Cardiac muscle cell (in vitro differentiated cells and primary cell): ENCODE measurements at regions not wholly inside any gene's neighbourhood (a gene's known extent, or its start where the extent isn't known, plus 50 kb on each side); places are given as distances from the start of the nearest gene placed in this dataset.

Source experiments
- DNase-seq, 2 donors: peaks; one replicate each; pipeline versions ENCODE4 v3.0.0 to v3.0.0-alpha.2; 2010 to 2017; ENCODE audit warnings: low read depth in 1 of 2, low spot score in 1 of 2
- H3K27ac ChIP-seq: fragments of 200-600 bp; sonication (generic); 2 replicates; pipeline ENCODE4 v1.5.1; 2016
- H3K27me3 ChIP-seq: fragments of 200-600 bp; sonication (generic); 2 replicates; pipeline ENCODE4 v1.6.0; 2016; ENCODE audit warnings: control low read depth
- H3K36me3 ChIP-seq: fragments of 200-600 bp; sonication (generic); 2 replicates; pipeline ENCODE4 v1.5.1; 2016; ENCODE audit warnings: control low read depth
- H3K4me1 ChIP-seq: fragments of 200-600 bp; sonication (generic); 2 replicates; pipeline ENCODE4 v1.8.1; 2017; ENCODE audit warnings: low read depth, mild to moderate bottlenecking, mixed run types
- H3K4me3 ChIP-seq: fragments of 200-600 bp; sonication (generic); 2 replicates; pipeline ENCODE4 v1.5.1; 2016; ENCODE audit warnings: mild to moderate bottlenecking
- H3K9me3 ChIP-seq: fragments of 200-600 bp; sonication (generic); 2 replicates; pipeline ENCODE4 v1.5.1; 2017; ENCODE audit warnings: low read depth, mild to moderate bottlenecking, control low read depth
- TF ChIP-seq, protein P1 (sequence below): IDR thresholded peaks from 2 replicates; pipeline ENCODE4 v1.5.1; 2012; ENCODE audit warnings: low read depth, mild to moderate bottlenecking, low read length

DNA sequence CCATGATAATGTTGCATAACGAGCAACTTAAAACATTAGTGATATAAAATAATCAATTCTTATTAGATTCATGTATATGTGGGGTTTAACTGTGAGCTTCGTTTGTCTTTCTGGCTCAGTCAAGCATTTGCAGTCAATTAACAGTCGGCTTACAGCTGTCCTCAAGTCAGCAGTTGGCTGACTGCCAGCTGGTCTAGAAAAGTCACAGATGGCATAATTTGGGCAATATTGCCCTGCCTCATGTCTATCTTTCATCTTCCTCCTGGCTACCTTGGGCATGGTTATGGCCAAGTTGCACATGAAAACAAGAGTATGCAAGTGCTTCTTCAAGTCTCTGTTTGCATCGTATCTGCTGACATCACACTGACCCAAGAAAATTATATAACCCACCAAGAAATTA, 186.1 kb upstream of the ZWINT start:
- Histone ChIP-seq H3K36me3 (no peaks in the 10 kb centered on the region), H3K4me3 (no peak overlapping the region), H3K27ac (no peak overlapping the region), H3K4me1 (no peaks in the 10 kb centered on the region), H3K9me3 (no peaks in the 10 kb centered on the region), H3K27me3 (no peaks in the 10 kb centered on the region)
- peak in 1 of 2 donors; percentile 0 for DNase-seq
- TF ChIP-seq, protein P1, sequence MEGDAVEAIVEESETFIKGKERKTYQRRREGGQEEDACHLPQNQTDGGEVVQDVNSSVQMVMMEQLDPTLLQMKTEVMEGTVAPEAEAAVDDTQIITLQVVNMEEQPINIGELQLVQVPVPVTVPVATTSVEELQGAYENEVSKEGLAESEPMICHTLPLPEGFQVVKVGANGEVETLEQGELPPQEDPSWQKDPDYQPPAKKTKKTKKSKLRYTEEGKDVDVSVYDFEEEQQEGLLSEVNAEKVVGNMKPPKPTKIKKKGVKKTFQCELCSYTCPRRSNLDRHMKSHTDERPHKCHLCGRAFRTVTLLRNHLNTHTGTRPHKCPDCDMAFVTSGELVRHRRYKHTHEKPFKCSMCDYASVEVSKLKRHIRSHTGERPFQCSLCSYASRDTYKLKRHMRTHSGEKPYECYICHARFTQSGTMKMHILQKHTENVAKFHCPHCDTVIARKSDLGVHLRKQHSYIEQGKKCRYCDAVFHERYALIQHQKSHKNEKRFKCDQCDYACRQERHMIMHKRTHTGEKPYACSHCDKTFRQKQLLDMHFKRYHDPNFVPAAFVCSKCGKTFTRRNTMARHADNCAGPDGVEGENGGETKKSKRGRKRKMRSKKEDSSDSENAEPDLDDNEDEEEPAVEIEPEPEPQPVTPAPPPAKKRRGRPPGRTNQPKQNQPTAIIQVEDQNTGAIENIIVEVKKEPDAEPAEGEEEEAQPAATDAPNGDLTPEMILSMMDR, result no peak

DNA sequence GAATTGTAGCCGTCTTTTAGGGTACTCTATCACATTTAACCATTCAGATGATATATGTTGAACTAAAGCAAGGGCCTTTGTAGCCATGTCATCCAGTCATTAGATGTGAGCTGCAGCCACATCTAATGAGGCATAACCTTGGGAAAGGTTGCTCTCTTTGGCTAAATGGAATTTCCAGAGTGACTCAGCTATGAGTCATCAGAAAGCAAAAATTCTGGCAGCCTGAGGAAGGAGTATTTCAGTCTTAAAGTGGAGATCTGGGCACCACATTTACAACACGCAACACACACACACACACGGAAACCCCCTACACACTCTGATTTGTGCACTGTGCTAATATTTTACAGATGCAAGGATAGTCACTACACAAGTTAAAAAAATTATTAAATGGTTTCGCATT, 176.9 kb upstream of the ZWINT start:
- Histone ChIP-seq H3K4me3 (no peak overlapping the region), H3K4me1 (no peaks in the 10 kb centered on the region), H3K9me3 (no peaks in the 10 kb centered on the region), H3K27ac (no peak overlapping the region), H3K36me3 (no peaks in the 10 kb centered on the region), H3K27me3 (no peaks in the 10 kb centered on the region)
- peak in 1 of 2 donors; percentile 5 for DNase-seq
- TF ChIP-seq, protein P1, result no peak

DNA sequence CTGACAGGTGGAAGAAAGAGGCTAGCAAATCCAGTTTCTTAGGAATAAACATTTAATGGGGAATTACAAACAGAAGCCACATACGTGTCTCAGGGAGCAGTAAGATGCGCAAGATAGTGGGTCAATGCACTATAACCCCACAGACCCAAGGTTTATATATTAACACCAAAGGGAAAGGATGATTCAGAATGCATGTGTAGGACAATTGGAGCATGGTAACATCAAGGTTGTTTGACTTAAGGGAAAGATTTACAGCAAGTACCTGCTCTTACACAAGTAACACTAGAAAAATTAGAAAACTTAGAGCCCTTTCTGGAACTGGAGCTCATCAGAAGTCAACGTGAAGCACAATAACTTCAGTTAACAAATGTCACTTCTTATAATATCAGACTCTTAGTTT, 161.1 kb upstream of the ZWINT start:
- Histone ChIP-seq H3K4me1 (no peaks in the 10 kb centered on the region), H3K9me3 (no peaks in the 10 kb centered on the region), H3K36me3 (no peaks in the 10 kb centered on the region), H3K4me3 (no peak overlapping the region), H3K27me3 (no peaks in the 10 kb centered on the region), H3K27ac (no peak overlapping the region)
- TF ChIP-seq, protein P1, result no peak
- DNase-seq, result no peak

DNA sequence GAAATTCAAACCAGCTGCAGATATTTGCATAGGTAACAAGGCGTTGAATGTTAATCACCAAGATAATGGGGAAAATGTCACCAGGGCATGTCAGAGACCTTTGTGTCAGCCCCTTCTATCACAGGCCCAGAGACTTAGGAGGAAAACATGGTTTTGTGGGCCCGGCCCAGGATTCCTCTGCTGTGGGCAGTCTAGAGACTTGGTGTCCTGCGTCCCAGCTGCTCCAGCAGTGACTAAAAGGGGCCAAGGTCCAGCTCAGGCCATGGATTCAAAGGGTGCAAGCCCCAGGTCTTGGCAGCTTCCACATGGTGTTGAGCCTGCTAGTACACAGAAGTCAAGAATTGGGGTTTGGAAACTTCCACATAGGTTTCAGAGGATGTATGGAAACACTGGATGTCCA, 147.5 kb upstream of the ZWINT start:
- no peaks in the 10 kb centered on the region for H3K36me3 ChIP-seq
- no peaks in the 10 kb centered on the region for H3K9me3 ChIP-seq
- TF ChIP-seq, protein P1, result no peak
- no peak for DNase-seq
- H3K27me3 ChIP-seq, result no peaks in the 10 kb centered on the region
- no peak overlapping the region for H3K27ac ChIP-seq
- H3K4me3 ChIP-seq, result no peak overlapping the region
- no peaks in the 10 kb centered on the region for H3K4me1 ChIP-seq

DNA sequence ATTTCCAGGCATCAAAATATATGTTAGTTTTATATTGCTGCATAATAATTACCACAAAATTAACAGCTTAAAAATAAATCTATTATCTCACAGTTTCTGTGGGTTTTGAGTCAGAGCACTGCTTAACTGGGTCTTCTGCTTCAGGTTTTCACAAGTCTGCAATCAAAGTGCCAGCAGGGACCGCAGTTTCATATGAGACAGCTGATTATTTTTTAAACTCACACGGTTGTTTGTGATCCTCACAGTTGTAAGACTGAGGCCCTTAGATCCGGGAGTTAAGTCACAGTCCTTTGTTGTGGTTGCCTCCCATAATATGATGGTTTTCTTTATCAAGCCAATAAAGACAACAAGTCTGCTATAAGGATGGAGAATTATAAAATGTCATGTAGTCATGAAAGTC, 146.0 kb upstream of the ZWINT start:
- no peak for DNase-seq
- Histone ChIP-seq H3K27me3 (no peaks in the 10 kb centered on the region), H3K4me3 (no peak overlapping the region), H3K9me3 (no peaks in the 10 kb centered on the region), H3K36me3 (no peaks in the 10 kb centered on the region), H3K4me1 (no peaks in the 10 kb centered on the region), H3K27ac (no peak overlapping the region)
- TF ChIP-seq, protein P1, result no peak

- TF ChIP-seq, protein P1, result no peak
- DNase-seq, result no peak
- Histone ChIP-seq H3K36me3 (no peaks in the 10 kb centered on the region), H3K4me3 (no peak overlapping the region), H3K27ac (no peak overlapping the region), H3K9me3 (no peaks in the 10 kb centered on the region), H3K4me1 (no peaks in the 10 kb centered on the region), H3K27me3 (no peaks in the 10 kb centered on the region)
Measured at GRCh38 chr10:56505555-56505954, 144.5 kb upstream of the ZWINT start.
